CD4-positive, alpha-beta memory T cell (primary cell): ENCODE measurements at regions not wholly inside any gene's neighbourhood (a gene's known extent, or its start where the extent isn't known, plus 50 kb on each side); places are given as distances from the start of the nearest gene placed in this dataset.
A peak's percentile ranks its signal among the peaks of the same experiment; 100 is the strongest.

Experiments
- CTCF ChIA-PET: fragments of 350-600 bp; sonication (Branson Sonifier 250); formaldehyde crosslinking; loops from one replicate; lab custom pipeline; 2021; ENCODE audit warnings: inconsistent platforms; ENCODE audit not compliant: partially characterized antibody; lab: Charles Lee
- POLR2A ChIA-PET: fragments of 350-600 bp; sonication (Branson Sonifier 250); formaldehyde crosslinking; loops from one replicate; lab custom pipeline; 2021; ENCODE audit not compliant: partially characterized antibody; lab: Charles Lee
- DNase-seq, 5 donors: peaks; one replicate each; pipeline versions ENCODE4 v3.0.0 to v3.0.0-alpha.2; 2020 to 2022; ENCODE audit warnings: mixed read lengths in 1 of 5
- H3K27ac ChIP-seq: one replicate; pipeline ENCODE4 v1.7.0; 2013; ENCODE audit warnings: low read depth, low read length
- H3K27me3 ChIP-seq: 2 replicates; pipeline ENCODE4 v1.7.0; 2013; ENCODE audit warnings: mild to moderate bottlenecking, low read length, moderate library complexity; ENCODE audit not compliant: insufficient read depth
- H3K36me3 ChIP-seq: 2 replicates; pipeline ENCODE4 v1.7.0; 2013; ENCODE audit warnings: mild to moderate bottlenecking, low read length, moderate library complexity; ENCODE audit not compliant: insufficient read depth
- H3K4me1 ChIP-seq: 2 replicates; pipeline ENCODE4 v1.7.0; 2013; ENCODE audit warnings: mild to moderate bottlenecking, low read length, moderate library complexity; ENCODE audit not compliant: insufficient read depth
- H3K4me3 ChIP-seq, 2 donors: one replicate each; pipeline ENCODE4 v1.7.0; 2013; ENCODE audit warnings: low read length in 2 of 2, mild to moderate bottlenecking in 1 of 2
- H3K9me3 ChIP-seq, 2 donors: one replicate each; pipeline ENCODE4 v1.7.0; 2013; ENCODE audit warnings: low read length in 2 of 2, control low read depth in 1 of 2; ENCODE audit not compliant: control insufficient read depth in 1 of 2
- H3K27ac Mint-ChIP-seq, 7 donors: one replicate each; pipeline ENCODE4 v1.8.0; 2020 to 2021; ENCODE audit warnings: mixed read lengths in 7 of 7, mild to moderate bottlenecking in 6 of 7, inconsistent platforms in 3 of 7, moderate library complexity in 3 of 7
- H3K27me3 Mint-ChIP-seq, 2 donors: one replicate each; pipeline ENCODE4 v1.8.0; 2020 to 2021; ENCODE audit warnings: mixed read lengths in 2 of 2
- H3K36me3 Mint-ChIP-seq, 2 donors: one replicate each; pipeline ENCODE4 v1.8.0; 2020 to 2021; ENCODE audit warnings: mixed read lengths in 2 of 2, inconsistent platforms in 1 of 2, mild to moderate bottlenecking in 1 of 2
- H3K4me1 Mint-ChIP-seq, 4 donors: one replicate each; pipeline ENCODE4 v1.8.0; 2020 to 2021; ENCODE audit warnings: mixed read lengths in 4 of 4, mild to moderate bottlenecking in 1 of 4
- H3K4me3 Mint-ChIP-seq, 8 donors: one replicate each; pipeline ENCODE4 v1.8.0; 2020 to 2021; ENCODE audit warnings: mixed read lengths in 8 of 8, mild to moderate bottlenecking in 7 of 8, moderate library complexity in 6 of 8, inconsistent platforms in 3 of 8
- H3K9me3 Mint-ChIP-seq, 8 donors: one replicate each; pipeline ENCODE4 v1.8.0; 2020 to 2021; ENCODE audit warnings: mixed read lengths in 8 of 8, mild to moderate bottlenecking in 5 of 8, inconsistent platforms in 3 of 8, moderate library complexity in 1 of 8
- intact Hi-C: fragments of 100-400 bp; cut with micrococcal nuclease; formaldehyde crosslinking; loops from one replicate; pipeline ENCODE4 v1.15.1; 2023

DNA sequence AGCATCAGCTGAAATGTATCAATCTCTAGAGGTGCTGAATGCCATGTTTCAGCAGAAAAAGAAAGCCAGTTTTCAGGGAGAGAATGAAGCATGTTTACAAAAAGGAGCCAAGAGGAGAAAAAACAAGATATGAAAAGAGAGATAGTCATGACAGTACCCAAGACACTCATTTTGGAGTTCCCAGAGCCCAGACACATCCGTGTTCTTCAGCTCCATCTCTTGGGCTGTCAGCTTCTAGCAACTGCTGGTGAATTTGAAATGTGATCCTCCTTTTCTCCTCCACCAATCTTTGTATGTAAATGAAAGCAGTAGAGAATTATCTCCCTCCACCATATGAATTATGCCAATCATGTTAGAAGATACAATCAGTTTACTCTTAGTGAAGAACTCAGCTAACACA is 93.0 kb upstream of the SLC25A36 start:
- H3K4me1 ChIP-seq, result no peaks in the 10 kb centered on the region
- Mint-ChIP-seq H3K27ac (no peak overlapping the region), H3K4me1 (peaks cover 0 to 5% (median 1%) of the 10 kb centered on the region in 4 donors), H3K4me3 (no peak overlapping the region), H3K36me3 (no peaks in the 10 kb centered on the region), H3K27me3 (peaks cover 16 to 17% of the 10 kb centered on the region in 2 donors), H3K9me3 (peaks cover 0 to 9% (median 0%) of the 10 kb centered on the region in 8 donors)
- no peak overlapping the region for H3K27ac ChIP-seq
- H3K27me3 ChIP-seq, result no peaks in the 10 kb centered on the region
- POLR2A ChIA-PET, result no interaction called here
- DNase-seq, result no peak
- no peaks in the 10 kb centered on the region for H3K36me3 ChIP-seq
- CTCF ChIA-PET, result no interaction called here
- H3K9me3 ChIP-seq, result no peaks in the 10 kb centered on the region
- no peak overlapping the region for H3K4me3 ChIP-seq
- intact Hi-C loops, result no loop called here

DNA sequence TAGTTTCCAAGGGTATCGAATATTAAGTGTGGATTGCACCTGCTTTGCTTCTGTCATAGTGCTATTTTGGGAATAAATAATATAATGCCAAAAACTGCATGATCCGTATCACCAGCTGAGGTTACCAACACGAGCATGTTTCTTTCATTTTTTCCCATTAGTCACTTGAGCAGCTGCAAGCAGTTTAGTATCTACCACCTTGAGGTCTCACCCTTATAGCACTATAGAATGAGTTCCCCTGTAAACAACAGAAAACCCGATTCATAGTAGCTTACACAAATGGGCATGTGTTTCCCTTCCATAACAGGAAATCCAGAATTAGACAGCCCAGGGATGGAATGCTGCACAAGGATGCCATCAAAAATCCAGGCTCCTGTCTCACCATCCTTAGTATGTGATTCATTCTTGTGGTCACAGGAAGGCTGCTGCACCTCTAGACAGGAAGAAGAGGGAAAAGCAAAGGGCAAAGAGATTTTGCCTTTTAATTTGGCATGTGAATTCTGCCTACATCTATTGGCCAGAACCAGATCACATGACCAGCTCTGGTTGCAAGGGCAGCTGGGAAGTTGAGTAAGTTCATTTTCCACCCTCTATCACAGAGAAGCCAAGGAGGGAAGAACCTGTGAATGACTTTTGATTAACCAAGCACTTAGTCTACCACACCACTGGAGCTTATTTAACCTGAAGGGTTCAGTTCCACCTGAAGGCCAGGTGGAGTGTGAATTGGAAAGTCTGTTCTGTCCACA is 91.3 kb upstream of the SLC25A36 start:
- H3K27me3 Mint-ChIP-seq, result peaks cover 16 to 17% of the 10 kb centered on the region in 2 donors
- H3K27ac Mint-ChIP-seq, result no peak overlapping the region

DNA sequence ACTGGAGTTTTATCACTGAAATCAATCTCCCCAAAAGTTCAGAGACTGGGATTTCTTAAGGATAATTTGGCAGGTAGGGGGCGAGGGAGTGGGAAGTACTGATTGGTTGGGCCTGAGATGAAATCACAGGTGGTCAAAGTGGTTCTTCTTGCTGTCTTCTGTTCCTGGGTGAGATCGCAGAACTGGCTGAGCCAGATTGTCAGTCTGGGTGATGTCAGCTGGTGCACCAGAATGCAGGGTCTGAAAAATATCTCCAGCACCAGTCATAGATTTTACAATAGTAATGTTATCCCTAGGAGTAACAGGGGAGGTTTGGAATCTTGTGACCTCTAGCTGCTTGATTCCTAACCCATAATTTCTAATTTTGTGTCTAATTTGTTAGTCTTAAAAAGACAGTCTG is 86.7 kb upstream of the SLC25A36 start:
- H3K27me3 ChIP-seq, result no peaks in the 10 kb centered on the region
- no peak overlapping the region for H3K27ac ChIP-seq
- Mint-ChIP-seq H3K4me3 (no peak overlapping the region), H3K27ac (no peak overlapping the region), H3K36me3 (no peaks in the 10 kb centered on the region), H3K9me3 (peaks cover 0 to 9% (median 0%) of the 10 kb centered on the region in 8 donors), H3K4me1 (no peaks in the 10 kb centered on the region), H3K27me3 (peaks cover 2 to 8% of the 10 kb centered on the region in 2 donors)
- no peaks in the 10 kb centered on the region for H3K4me1 ChIP-seq
- H3K9me3 ChIP-seq, result no peaks in the 10 kb centered on the region
- DNase-seq, result no peak
- intact Hi-C loops, result no loop called here
- H3K4me3 ChIP-seq, result no peak overlapping the region
- POLR2A ChIA-PET, result no interaction called here
- no peaks in the 10 kb centered on the region for H3K36me3 ChIP-seq
- CTCF ChIA-PET, result no interaction called here

More for the DNA sequence above, 91.3 kb upstream of the SLC25A36 start:
- CTCF ChIA-PET, result no interaction called here
- H3K9me3 Mint-ChIP-seq, result peaks cover 0 to 9% (median 0%) of the 10 kb centered on the region in 8 donors
- H3K27ac ChIP-seq, result no peak overlapping the region
- intact Hi-C loops, result no loop called here
- no peaks in the 10 kb centered on the region for H3K4me1 ChIP-seq
- POLR2A ChIA-PET, result no interaction called here
- no peaks in the 10 kb centered on the region for H3K36me3 ChIP-seq
- H3K27me3 ChIP-seq, result no peaks in the 10 kb centered on the region
- no peak for DNase-seq
- H3K36me3 Mint-ChIP-seq, result no peaks in the 10 kb centered on the region
- H3K4me1 Mint-ChIP-seq, result peaks cover 0 to 3% (median 0%) of the 10 kb centered on the region in 4 donors
- H3K4me3 Mint-ChIP-seq, result no peak overlapping the region
- H3K4me3 ChIP-seq, result no peak overlapping the region
- H3K9me3 ChIP-seq, result no peaks in the 10 kb centered on the region

DNA sequence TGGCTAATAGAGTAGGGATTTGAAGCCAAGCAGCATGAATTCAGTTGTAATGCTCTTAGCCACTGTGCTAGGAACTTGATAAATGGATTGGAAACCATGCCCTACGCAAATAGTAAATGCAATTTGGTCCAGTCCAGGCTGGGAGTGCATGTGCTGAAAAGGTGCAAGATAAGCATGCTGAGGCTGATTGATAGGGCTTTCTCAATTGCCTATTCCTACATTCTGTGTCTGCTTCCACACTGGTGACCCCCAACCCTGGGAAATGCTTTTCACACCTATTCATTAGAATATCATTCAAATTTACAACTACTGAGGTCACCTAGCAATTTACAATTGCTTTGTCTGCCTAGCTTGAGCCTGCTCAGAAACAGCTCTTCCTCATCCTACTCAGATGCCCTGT is 84.7 kb upstream of the SLC25A36 start:
- Histone ChIP-seq H3K36me3 (no peaks in the 10 kb centered on the region), H3K27ac (no peak overlapping the region), H3K4me1 (no peaks in the 10 kb centered on the region), H3K9me3 (no peaks in the 10 kb centered on the region), H3K4me3 (no peak overlapping the region), H3K27me3 (no peaks in the 10 kb centered on the region)
- H3K9me3 Mint-ChIP-seq, result peaks cover 0 to 6% (median 0%) of the 10 kb centered on the region in 8 donors
- no peak overlapping the region for H3K27ac Mint-ChIP-seq
- intact Hi-C loops, result no loop called here
- no peak for DNase-seq
- no peaks in the 10 kb centered on the region for H3K4me1 Mint-ChIP-seq
- CTCF ChIA-PET, result no interaction called here
- no peak overlapping the region for H3K4me3 Mint-ChIP-seq
- POLR2A ChIA-PET, result no interaction called here
- no peaks in the 10 kb centered on the region for H3K36me3 Mint-ChIP-seq
- H3K27me3 Mint-ChIP-seq, result peaks cover 2 to 5% of the 10 kb centered on the region in 2 donors

DNA sequence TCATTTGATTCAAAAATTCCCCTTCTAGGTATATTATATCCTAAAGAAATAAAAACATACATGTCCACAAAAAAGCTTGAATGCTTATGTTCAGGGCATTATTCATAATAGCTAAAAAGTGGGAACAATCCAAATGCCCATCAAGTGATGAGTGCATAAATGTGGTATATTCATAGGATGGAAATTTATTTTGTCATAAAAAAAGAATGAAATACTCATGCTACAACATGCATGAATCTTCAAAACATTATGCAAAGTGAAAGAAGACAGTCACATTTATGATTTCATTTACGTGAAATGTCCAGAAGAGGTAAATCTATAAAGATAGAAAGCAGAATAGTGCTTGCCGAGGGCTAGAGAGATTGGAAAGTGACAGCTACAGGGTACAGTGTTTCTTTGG is 83.6 kb upstream of the SLC25A36 start:
- POLR2A ChIA-PET, result no interaction called here
- no peak overlapping the region for H3K4me3 ChIP-seq
- intact Hi-C loops, result no loop called here
- no peak overlapping the region for H3K27ac Mint-ChIP-seq
- no peaks in the 10 kb centered on the region for H3K9me3 ChIP-seq
- H3K27ac ChIP-seq, result no peak overlapping the region
- CTCF ChIA-PET, result no interaction called here
- peaks cover 0 to 3% (median 0%) of the 10 kb centered on the region in 4 donors for H3K4me1 Mint-ChIP-seq
- H3K27me3 Mint-ChIP-seq, result no peaks in the 10 kb centered on the region
- H3K9me3 Mint-ChIP-seq, result peaks cover 0 to 6% (median 0%) of the 10 kb centered on the region in 8 donors
- no peak for DNase-seq
- no peaks in the 10 kb centered on the region for H3K4me1 ChIP-seq
- no peaks in the 10 kb centered on the region for H3K36me3 Mint-ChIP-seq
- no peaks in the 10 kb centered on the region for H3K36me3 ChIP-seq
- no peaks in the 10 kb centered on the region for H3K27me3 ChIP-seq
- H3K4me3 Mint-ChIP-seq, result no peak overlapping the region

DNA sequence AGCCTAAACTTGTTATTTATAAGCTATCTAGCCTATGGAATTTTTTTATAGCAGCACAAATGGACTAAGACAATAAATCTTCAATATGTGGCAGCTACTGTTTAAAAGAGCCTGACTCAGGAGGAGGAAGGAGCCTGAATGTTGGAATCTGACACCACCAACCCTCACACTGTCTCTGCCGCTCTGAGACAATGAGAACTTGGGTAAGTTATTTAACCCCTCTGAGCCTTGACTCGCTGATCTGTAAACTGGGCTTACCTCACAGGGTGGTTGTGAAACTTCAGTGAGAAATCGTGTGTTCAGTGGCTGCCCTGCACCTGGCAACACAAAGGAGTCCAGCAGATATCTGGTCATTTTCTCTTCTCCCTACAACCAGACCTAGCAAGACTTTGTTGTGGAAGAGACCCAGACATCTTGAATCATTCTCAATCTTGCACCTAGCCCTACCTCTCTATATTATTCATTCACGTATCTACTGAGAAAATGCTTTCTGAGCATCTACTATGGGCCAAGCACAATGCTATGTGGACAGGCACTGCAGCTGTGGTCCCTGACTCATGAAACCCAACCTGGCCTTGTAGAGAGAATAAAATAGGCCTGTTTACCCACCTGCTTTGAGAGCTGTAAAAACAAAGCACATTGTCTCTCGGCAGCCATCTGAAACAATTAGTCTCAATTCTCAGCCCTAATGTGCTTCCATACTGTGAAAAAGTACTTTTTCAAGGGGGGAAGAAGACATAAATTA is 81.9 kb upstream of the SLC25A36 start:
- Histone ChIP-seq H3K4me1 (no peaks in the 10 kb centered on the region), H3K27me3 (no peaks in the 10 kb centered on the region), H3K27ac (no peak overlapping the region), H3K4me3 (no peak overlapping the region), H3K9me3 (no peaks in the 10 kb centered on the region), H3K36me3 (no peaks in the 10 kb centered on the region)
- H3K9me3 Mint-ChIP-seq, result no peaks in the 10 kb centered on the region
- no peak overlapping the region for H3K27ac Mint-ChIP-seq
- intact Hi-C loops, result no loop called here
- H3K4me1 Mint-ChIP-seq, result peaks cover 0 to 3% (median under 1%) of the 10 kb centered on the region in 4 donors
- H3K27me3 Mint-ChIP-seq, result no peaks in the 10 kb centered on the region
- no peaks in the 10 kb centered on the region for H3K36me3 Mint-ChIP-seq
- no peak overlapping the region for H3K4me3 Mint-ChIP-seq
- POLR2A ChIA-PET, result no interaction called here
- DNase-seq, result no peak
- CTCF ChIA-PET, result no interaction called here

DNA sequence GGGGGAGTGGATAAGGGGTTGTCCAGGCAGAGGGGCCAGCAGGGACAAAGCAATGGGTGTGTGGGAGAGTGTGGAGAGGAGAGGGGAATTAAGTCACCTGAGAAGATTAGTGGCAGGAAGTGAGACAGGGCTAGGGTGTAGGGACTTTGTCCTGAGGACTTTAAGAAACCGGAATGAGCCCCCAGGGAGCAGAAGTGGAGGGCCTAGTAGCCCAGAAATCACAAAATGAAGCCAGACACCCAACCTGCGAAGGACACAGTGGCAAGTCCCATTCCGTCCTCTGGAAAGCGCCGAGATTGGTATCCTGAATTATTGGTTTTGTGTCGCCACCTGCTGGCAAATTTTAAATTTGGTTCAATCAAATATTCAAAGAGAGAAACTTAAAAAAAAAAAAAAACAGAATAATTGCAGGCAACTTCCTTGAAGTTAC is 78.0 kb upstream of the SLC25A36 start:
- Mint-ChIP-seq H3K27ac (no peak overlapping the region), H3K9me3 (no peaks in the 10 kb centered on the region), H3K4me3 (peak overlapping the region in 1 of 8 donors; percentile 9), H3K36me3 (no peaks in the 10 kb centered on the region), H3K27me3 (peaks cover 1 to 2% of the 10 kb centered on the region in 2 donors), H3K4me1 (peaks cover 0 to 3% (median under 1%) of the 10 kb centered on the region in 4 donors)
- no peaks in the 10 kb centered on the region for H3K4me1 ChIP-seq
- no peaks in the 10 kb centered on the region for H3K9me3 ChIP-seq
- POLR2A ChIA-PET, result no interaction called here
- DNase-seq, result peak in 4 of 5 donors; percentile 8 to 25 (median 14)
- no peak overlapping the region for H3K27ac ChIP-seq
- H3K36me3 ChIP-seq, result no peaks in the 10 kb centered on the region
- intact Hi-C loops, result no loop called here
- no peaks in the 10 kb centered on the region for H3K27me3 ChIP-seq
- no peak overlapping the region for H3K4me3 ChIP-seq
- CTCF ChIA-PET, result interaction anchor here (0.7 to 1.5 kb wide), 5 partner anchors 14 to 1438 kb away, joined by 3 to 9 read pairs (median 3); no protein-coding TSS in a partner anchor
